ENCODE measurements at regions not wholly inside any gene's neighbourhood (a gene's known extent, or its start where the extent isn't known, plus 50 kb on each side); places are given as distances from the start of the nearest gene placed in this dataset.
"Not testable (repeated sequence)": the region's sequence is repeated elsewhere in the genome, so short reads cannot be mapped to it uniquely, and the experiment has no call there.

- no peaks in the 10 kb centered on the region for H3K36me3 Mint-ChIP-seq (ENCODE audit: low read depth)
- no peak overlapping the region for H3K27ac Mint-ChIP-seq
- no peak overlapping the region for H3K4me3 Mint-ChIP-seq
- no peaks in the 10 kb centered on the region for H3K27me3 Mint-ChIP-seq (ENCODE audit: low read depth)
- peaks cover 16% of the 10 kb centered on the region for H3K9me3 Mint-ChIP-seq
- no peaks in the 10 kb centered on the region for H3K4me1 Mint-ChIP-seq (ENCODE audit: low read depth)
Measured at GRCh38 chr5:25349746-25350145, 705.0 kb upstream of the CDH10 start.

GRCh38 chr5:25345240-25345771 is 700.5 kb upstream of the CDH10 start:
- Mint-ChIP-seq H3K9me3 (peaks cover 17% of the 10 kb centered on the region), H3K27ac (no peak overlapping the region), H3K4me1 (ENCODE audit: low read depth) (no peaks in the 10 kb centered on the region), H3K27me3 (ENCODE audit: low read depth) (no peaks in the 10 kb centered on the region), H3K36me3 (ENCODE audit: low read depth) (no peaks in the 10 kb centered on the region), H3K4me3 (no peak overlapping the region)

- H3K4me3 Mint-ChIP-seq, result no peak overlapping the region
- no peaks in the 10 kb centered on the region for H3K27me3 Mint-ChIP-seq (ENCODE audit: low read depth)
- peaks cover 23% of the 10 kb centered on the region for H3K9me3 Mint-ChIP-seq
- no peaks in the 10 kb centered on the region for H3K4me1 Mint-ChIP-seq (ENCODE audit: low read depth)
- H3K27ac Mint-ChIP-seq, result no peak overlapping the region
- no peaks in the 10 kb centered on the region for H3K36me3 Mint-ChIP-seq (ENCODE audit: low read depth)
Measured at GRCh38 chr5:25339541-25339940, 694.8 kb upstream of the CDH10 start.

GRCh38 chr5:25334350-25334749 is 689.6 kb upstream of the CDH10 start:
- no peak overlapping the region for H3K27ac Mint-ChIP-seq
- no peaks in the 10 kb centered on the region for H3K27me3 Mint-ChIP-seq (ENCODE audit: low read depth)
- H3K9me3 Mint-ChIP-seq, result peaks cover 19% of the 10 kb centered on the region
- no peaks in the 10 kb centered on the region for H3K36me3 Mint-ChIP-seq (ENCODE audit: low read depth)
- H3K4me1 Mint-ChIP-seq (ENCODE audit: low read depth), result no peaks in the 10 kb centered on the region
- no peak overlapping the region for H3K4me3 Mint-ChIP-seq

GRCh38 chr5:25330721-25331120 is 685.9 kb upstream of the CDH10 start:
- Mint-ChIP-seq H3K27ac (no peak overlapping the region), H3K4me1 (ENCODE audit: low read depth) (no peaks in the 10 kb centered on the region), H3K36me3 (ENCODE audit: low read depth) (no peaks in the 10 kb centered on the region), H3K9me3 (peaks cover 14% of the 10 kb centered on the region), H3K4me3 (no peak overlapping the region), H3K27me3 (ENCODE audit: low read depth) (no peaks in the 10 kb centered on the region)

- H3K9me3 Mint-ChIP-seq, result peaks cover 16% of the 10 kb centered on the region
- H3K27me3 Mint-ChIP-seq (ENCODE audit: low read depth), result no peaks in the 10 kb centered on the region
- H3K36me3 Mint-ChIP-seq (ENCODE audit: low read depth), result no peaks in the 10 kb centered on the region
Measured at GRCh38 chr5:25327172-25327571, 682.4 kb upstream of the CDH10 start.

GRCh38 chr5:25301836-25302235 is 657.1 kb upstream of the CDH10 start:
- H3K9me3 Mint-ChIP-seq, result peaks cover 9% of the 10 kb centered on the region
- H3K27me3 Mint-ChIP-seq (ENCODE audit: low read depth), result no peaks in the 10 kb centered on the region
- no peak overlapping the region for H3K27ac Mint-ChIP-seq
- no peaks in the 10 kb centered on the region for H3K36me3 Mint-ChIP-seq (ENCODE audit: low read depth)
- H3K4me1 Mint-ChIP-seq (ENCODE audit: low read depth), result no peaks in the 10 kb centered on the region
- H3K4me3 Mint-ChIP-seq, result no peak overlapping the region

More at GRCh38 chr5:25327172-25327571, 682.4 kb upstream of the CDH10 start:
- Mint-ChIP-seq H3K27ac (no peak overlapping the region), H3K4me3 (no peak overlapping the region), H3K4me1 (ENCODE audit: low read depth) (no peaks in the 10 kb centered on the region)

GRCh38 chr5:25295067-25295466 is 650.3 kb upstream of the CDH10 start:
- no peak overlapping the region for H3K4me3 Mint-ChIP-seq
- no peaks in the 10 kb centered on the region for H3K27me3 Mint-ChIP-seq (ENCODE audit: low read depth)
- no peaks in the 10 kb centered on the region for H3K36me3 Mint-ChIP-seq (ENCODE audit: low read depth)
- peaks cover 30% of the 10 kb centered on the region for H3K9me3 Mint-ChIP-seq
- H3K27ac Mint-ChIP-seq, result no peak overlapping the region
- no peaks in the 10 kb centered on the region for H3K4me1 Mint-ChIP-seq (ENCODE audit: low read depth)

- not testable (repeated sequence) for H3K27ac Mint-ChIP-seq; H3K4me1 Mint-ChIP-seq (ENCODE audit: low read depth); H3K36me3 Mint-ChIP-seq (ENCODE audit: low read depth); H3K4me3 Mint-ChIP-seq; H3K27me3 Mint-ChIP-seq (ENCODE audit: low read depth)
- peaks cover 32% of the 10 kb centered on the region for H3K9me3 Mint-ChIP-seq
Measured at GRCh38 chr5:25289766-25290165, 645.0 kb upstream of the CDH10 start.

- Mint-ChIP-seq H3K27me3 (ENCODE audit: low read depth) (no peaks in the 10 kb centered on the region), H3K4me1 (ENCODE audit: low read depth) (no peaks in the 10 kb centered on the region), H3K36me3 (ENCODE audit: low read depth) (no peaks in the 10 kb centered on the region), H3K9me3 (peaks cover 20% of the 10 kb centered on the region), H3K4me3 (no peak overlapping the region), H3K27ac (no peak overlapping the region)
Measured at GRCh38 chr5:25286319-25286718, 641.5 kb upstream of the CDH10 start.

GRCh38 chr5:25285136-25285535 is 640.4 kb upstream of the CDH10 start:
- no peak overlapping the region for H3K27ac Mint-ChIP-seq
- H3K27me3 Mint-ChIP-seq (ENCODE audit: low read depth), result no peaks in the 10 kb centered on the region
- H3K9me3 Mint-ChIP-seq, result peaks cover 17% of the 10 kb centered on the region
- H3K4me1 Mint-ChIP-seq (ENCODE audit: low read depth), result no peaks in the 10 kb centered on the region
- H3K36me3 Mint-ChIP-seq (ENCODE audit: low read depth), result no peaks in the 10 kb centered on the region
- no peak overlapping the region for H3K4me3 Mint-ChIP-seq

- H3K27me3 Mint-ChIP-seq (ENCODE audit: low read depth), result not testable (repeated sequence)
Measured at GRCh38 chr5:25263507-25263906, 618.7 kb upstream of the CDH10 start.

GRCh38 chr5:25262221-25262620 is 617.4 kb upstream of the CDH10 start:
- H3K36me3 Mint-ChIP-seq (ENCODE audit: low read depth), result no peaks in the 10 kb centered on the region
- no peak overlapping the region for H3K4me3 Mint-ChIP-seq
- no peak overlapping the region for H3K27ac Mint-ChIP-seq
- no peaks in the 10 kb centered on the region for H3K4me1 Mint-ChIP-seq (ENCODE audit: low read depth)
- peaks cover 20% of the 10 kb centered on the region for H3K9me3 Mint-ChIP-seq
- no peaks in the 10 kb centered on the region for H3K27me3 Mint-ChIP-seq (ENCODE audit: low read depth)

More at GRCh38 chr5:25263507-25263906, 618.7 kb upstream of the CDH10 start:
- H3K27ac Mint-ChIP-seq; H3K4me3 Mint-ChIP-seq; H3K4me1 Mint-ChIP-seq (ENCODE audit: low read depth); H3K36me3 Mint-ChIP-seq (ENCODE audit: low read depth): not testable (repeated sequence)
- H3K9me3 Mint-ChIP-seq, result peaks cover 25% of the 10 kb centered on the region

GRCh38 chr5:25255128-25255527 is 610.4 kb upstream of the CDH10 start:
- no peaks in the 10 kb centered on the region for H3K36me3 Mint-ChIP-seq (ENCODE audit: low read depth)
- peaks cover 8% of the 10 kb centered on the region for H3K9me3 Mint-ChIP-seq
- no peak overlapping the region for H3K4me3 Mint-ChIP-seq
- no peak overlapping the region for H3K27ac Mint-ChIP-seq
- H3K27me3 Mint-ChIP-seq (ENCODE audit: low read depth), result no peaks in the 10 kb centered on the region
- H3K4me1 Mint-ChIP-seq (ENCODE audit: low read depth), result no peaks in the 10 kb centered on the region

GRCh38 chr5:25241981-25242380 is 597.2 kb upstream of the CDH10 start:
- H3K27ac Mint-ChIP-seq, result no peak overlapping the region
- no peaks in the 10 kb centered on the region for H3K4me1 Mint-ChIP-seq (ENCODE audit: low read depth)
- H3K27me3 Mint-ChIP-seq (ENCODE audit: low read depth), result no peaks in the 10 kb centered on the region
- H3K36me3 Mint-ChIP-seq (ENCODE audit: low read depth), result no peaks in the 10 kb centered on the region
- no peak overlapping the region for H3K4me3 Mint-ChIP-seq
- peaks cover 24% of the 10 kb centered on the region for H3K9me3 Mint-ChIP-seq

- H3K4me3 Mint-ChIP-seq; H3K4me1 Mint-ChIP-seq (ENCODE audit: low read depth): not testable (repeated sequence)
- H3K9me3 Mint-ChIP-seq, result peaks cover 26% of the 10 kb centered on the region
Measured at GRCh38 chr5:25238720-25239119, 593.9 kb upstream of the CDH10 start.

More at GRCh38 chr5:25238720-25239119, 593.9 kb upstream of the CDH10 start:
- H3K27me3 Mint-ChIP-seq (ENCODE audit: low read depth); H3K27ac Mint-ChIP-seq; H3K36me3 Mint-ChIP-seq (ENCODE audit: low read depth): not testable (repeated sequence)

All from T-helper 1 cell treated with Interleukin-12 subunit alpha and Interleukin-12 subunit beta and Interleukin-4 antibody, amounts not matched to agents 30 μg/mL and 1 μg/mL, for 36 hours (primary cell).